ENCODE measurements at regions not wholly inside any gene's neighbourhood (a gene's known extent, or its start where the extent isn't known, plus 50 kb on each side); places are given as distances from the start of the nearest gene placed in this dataset.

DNA sequence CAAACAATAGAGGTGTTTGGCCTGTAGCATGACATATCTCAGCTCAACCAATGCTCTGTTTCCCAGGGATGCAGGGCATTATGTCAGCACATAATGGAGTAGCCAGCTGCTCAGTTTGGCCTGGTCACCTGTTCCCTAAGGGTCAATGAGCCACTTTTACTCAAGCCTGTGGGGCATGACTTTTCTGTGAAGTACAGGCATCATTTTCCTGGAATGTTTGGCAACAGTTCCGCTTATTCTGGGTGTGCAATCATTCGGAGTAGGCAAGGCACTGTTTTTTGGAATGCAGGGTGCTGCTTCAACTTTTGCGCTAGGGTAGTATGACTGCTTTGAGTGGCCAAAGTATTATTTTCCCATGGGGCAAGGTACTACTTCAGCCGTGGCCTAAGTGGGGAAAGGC, 665.4 kb downstream of the EPHA7 start:
- Histone ChIP-seq H4K20me1 (ENCODE audit: control insufficient read depth, insufficient read depth, insufficient read length) (no peaks in the 10 kb centered on the region), H2AFZ (ENCODE audit: low read length) (no peak overlapping the region), H3K18ac (ENCODE audit: insufficient read length, low read depth, low read length) (no peak overlapping the region), H2AK5ac (ENCODE audit: insufficient read length, low read length) (no peak overlapping the region), H4K5ac (ENCODE audit: insufficient read length, low read depth, low read length) (no peak overlapping the region), H3K23me2 (ENCODE audit: insufficient read length, low read depth, low read length, poor library complexity, severe bottlenecking) (no peaks in the 10 kb centered on the region), H3K27ac (ENCODE audit: insufficient read length, low read depth, low read length) (no peak overlapping the region), H3K56ac (ENCODE audit: insufficient read length, low read depth, low read length) (no peak overlapping the region), H3K4ac (ENCODE audit: low read depth, low read length) (no peak overlapping the region), H2BK12ac (ENCODE audit: insufficient read length, low read depth, low read length) (no peak overlapping the region), H3K4me2 (ENCODE audit: insufficient read depth, insufficient read length, low read length) (no peak overlapping the region), H4K91ac (ENCODE audit: insufficient read length, low read depth, low read length) (no peak overlapping the region), H3K23ac (ENCODE audit: insufficient read length, low read depth, low read length) (no peak overlapping the region), H3K9me3 (ENCODE audit: control insufficient read depth, low read depth, low read length) (no peaks in the 10 kb centered on the region), H3K79me1 (ENCODE audit: insufficient read depth, low read depth, low read length, poor library complexity, severe bottlenecking) (no peaks in the 10 kb centered on the region), H3K27me3 (ENCODE audit: insufficient read depth, low read length) (no peaks in the 10 kb centered on the region), H4K8ac (replicated peaks; ENCODE audit: insufficient read length, low read depth, low read length) (no peak overlapping the region), H2BK5ac (ENCODE audit: insufficient read length, low read length) (no peak overlapping the region), H3K79me2 (ENCODE audit: insufficient read depth, low read length) (no peaks in the 10 kb centered on the region), H3K9ac (ENCODE audit: extremely low read depth, insufficient read length, low read length) (no peak overlapping the region), H2BK15ac (ENCODE audit: low read depth, low read length) (no peak overlapping the region), H3K4me1 (ENCODE audit: insufficient read depth, low read length) (no peaks in the 10 kb centered on the region), H3T11ph (ENCODE audit: low read length) (no peak overlapping the region), H3K14ac (ENCODE audit: insufficient read depth, low read length) (no peak overlapping the region), H2BK20ac (ENCODE audit: low read depth, low read length, poor library complexity, severe bottlenecking) (no peak overlapping the region), H2BK120ac (ENCODE audit: low read depth, low read length, poor library complexity, severe bottlenecking) (no peak overlapping the region)
- Mint-ChIP-seq H3K4me1 (peaks cover 8 to 18% of the 10 kb centered on the region in 2 experiments), H3K36me3 (ENCODE audit: insufficient read depth in 1 of 3, low read depth in 3 of 3) (peaks cover 0 to 13% (median 2%) of the 10 kb centered on the region in 3 experiments; a peak in 4 of 7 replicates), H3K27me3 (ENCODE audit: low read depth) (no peaks in the 10 kb centered on the region), H3K27ac (no peak overlapping the region), H3K9me3 (peaks cover 3 to 13% of the 10 kb centered on the region in 2 experiments), H3K4me3 (no peak overlapping the region)
- DNase-seq = no peak
- WGBS (ENCODE audit: extremely low coverage, insufficient read length, low lambda C conversion rate) = no CpG with 5 or more reads among the region's 4 CpGs
- TF ChIP-seq CTCF (conservative IDR thresholded peaks at IDR 0.05) = no peak

Measured in H9 (cell line).